Renal pelvis (tissue), 1 donor: ENCODE measurements at regions not wholly inside any gene's neighbourhood (a gene's known extent, or its start where the extent isn't known, plus 50 kb on each side); places are given as distances from the start of the nearest gene placed in this dataset.
A peak's percentile ranks its signal among the peaks of the same experiment; 100 is the strongest.

ENCODE experiments used
- DNase-seq: peaks from one replicate; pipeline ENCODE4 v3.0.0-alpha.2; 2013

DNA sequence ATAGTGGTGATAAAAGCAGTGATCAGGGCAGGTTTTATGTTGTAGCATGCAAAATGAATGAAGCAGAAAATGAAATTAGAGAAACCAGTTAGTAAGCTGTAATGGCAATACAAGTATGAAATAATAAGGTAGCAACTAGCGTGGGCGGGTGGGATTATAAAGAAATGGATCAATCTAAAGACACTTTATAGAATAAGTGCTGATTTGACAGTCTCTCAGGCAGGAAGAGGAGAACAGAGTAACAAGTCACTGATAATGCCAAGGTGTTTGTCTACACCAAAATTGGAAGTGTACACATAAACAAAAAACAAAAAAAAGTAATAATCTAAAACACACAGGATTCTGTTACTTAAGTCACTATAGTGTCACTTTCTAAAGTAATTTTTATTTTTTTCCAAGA lies 51.0 kb upstream of the PCBP1 start:
- no peak for DNase-seq

- no peak for DNase-seq
Observed at GRCh38 chr2:70035344-70035844, 51.9 kb upstream of the PCBP1 start.

DNA sequence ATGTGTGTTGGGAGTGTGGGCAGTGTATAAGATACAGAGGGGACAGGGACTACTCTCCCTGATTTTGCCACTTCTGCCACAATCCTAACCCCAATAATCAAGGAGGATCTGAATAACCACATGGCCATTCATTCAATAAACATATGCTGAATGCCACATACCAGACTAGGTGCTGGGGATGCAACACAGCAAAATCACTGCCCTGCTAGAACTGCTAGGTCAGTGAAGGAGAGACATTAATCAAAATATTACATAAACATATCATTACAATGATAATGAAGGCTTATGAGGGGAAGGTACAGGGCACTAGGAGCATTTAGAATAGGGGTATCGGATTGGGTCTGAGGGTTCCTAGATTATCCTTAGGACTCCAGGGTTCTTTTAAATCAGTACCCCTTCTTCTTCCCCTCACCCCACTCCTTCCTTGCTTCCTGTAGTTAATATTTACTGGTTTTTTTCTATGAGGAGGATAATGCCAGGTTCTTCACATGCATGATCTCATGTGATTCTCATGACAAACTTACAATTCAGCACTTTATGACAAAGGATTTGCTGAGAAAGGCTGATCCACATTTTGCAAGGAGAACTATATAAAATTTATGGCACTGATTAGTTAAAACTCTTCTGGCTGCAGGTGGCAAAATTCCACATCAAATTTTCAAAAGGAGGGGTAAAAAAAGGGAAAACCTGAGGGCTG lies 56.4 kb upstream of the PCBP1 start:
- no peak for DNase-seq

DNA sequence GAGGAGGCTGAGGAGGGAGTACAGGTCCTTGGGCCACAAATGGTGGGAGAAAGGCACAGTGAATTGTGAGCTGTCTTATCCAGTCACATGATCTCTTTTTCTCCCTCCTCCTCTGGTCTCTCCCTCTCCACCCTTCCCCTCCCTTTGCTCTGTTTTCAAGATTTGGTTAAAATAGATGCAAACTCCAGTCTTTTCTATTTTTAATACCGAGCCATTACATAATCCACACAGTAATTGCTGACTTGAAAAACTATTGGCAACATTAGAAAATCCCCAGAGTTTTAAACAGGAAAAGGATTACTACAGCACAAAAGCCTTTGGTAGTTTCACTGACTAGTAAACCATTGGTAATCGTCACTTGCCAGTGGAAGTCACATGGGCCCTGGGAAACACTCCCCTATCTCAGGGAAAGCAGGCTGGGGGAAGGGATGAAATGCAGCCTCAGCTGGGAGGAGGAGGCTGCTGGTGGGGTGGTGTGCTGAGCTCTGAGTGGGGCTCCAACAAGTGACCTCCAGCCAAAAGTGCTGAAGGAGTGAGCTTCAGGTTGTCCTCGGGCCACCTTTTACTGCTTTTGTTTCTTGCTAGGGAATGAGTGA lies 57.4 kb upstream of the PCBP1 start:
- DNase-seq, result peak; percentile 35

- DNase-seq, result no peak
Observed at GRCh38 chr2:70024284-70024683, 62.9 kb upstream of the ASPRV1 start.

GRCh38 chr2:70019096-70019495 lies 57.7 kb upstream of the ASPRV1 start:
- no peak for DNase-seq

DNA sequence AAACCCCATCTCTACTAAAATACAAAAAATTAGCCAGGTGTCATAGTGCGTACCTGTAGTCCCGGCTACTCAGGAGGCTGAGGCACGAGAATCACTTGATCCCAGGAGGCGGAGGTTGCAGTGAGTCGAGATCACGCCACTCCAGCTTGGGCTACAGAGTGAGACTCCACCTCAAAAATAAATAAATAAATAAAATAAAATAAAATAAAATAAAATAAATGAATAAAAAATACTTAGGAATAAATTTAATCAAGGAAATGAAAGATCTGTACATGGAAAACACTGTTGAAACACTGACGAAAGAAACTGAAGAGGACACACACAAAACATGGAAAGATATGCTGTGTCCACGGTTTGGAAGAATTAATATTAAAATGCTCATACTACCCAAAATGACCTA lies 56.5 kb upstream of the ASPRV1 start:
- DNase-seq, result no peak

DNA sequence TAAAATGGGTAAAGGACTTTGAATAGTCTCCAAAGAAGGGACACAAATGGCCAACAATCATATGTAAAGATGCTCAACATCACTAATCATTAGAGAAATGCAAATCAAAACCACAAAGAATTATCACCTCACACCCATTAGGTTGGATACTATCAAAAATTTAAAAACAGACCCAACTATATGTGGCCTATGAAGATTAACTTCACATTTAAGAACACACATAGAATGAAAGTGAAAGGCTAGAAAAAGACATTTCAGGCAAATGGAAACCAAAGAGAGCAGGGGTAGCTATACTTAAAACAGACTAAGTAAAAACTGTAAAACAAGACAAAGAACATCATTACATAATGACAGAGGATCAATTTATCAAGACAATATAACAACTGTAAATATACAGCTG lies 53.5 kb upstream of the ASPRV1 start:
- no peak for DNase-seq

GRCh38 chr2:70012887-70013286 lies 51.5 kb upstream of the ASPRV1 start:
- DNase-seq, result no peak

- DNase-seq, result no peak
Observed at GRCh38 chr2:70011786-70012185, 50.4 kb upstream of the ASPRV1 start.

DNA sequence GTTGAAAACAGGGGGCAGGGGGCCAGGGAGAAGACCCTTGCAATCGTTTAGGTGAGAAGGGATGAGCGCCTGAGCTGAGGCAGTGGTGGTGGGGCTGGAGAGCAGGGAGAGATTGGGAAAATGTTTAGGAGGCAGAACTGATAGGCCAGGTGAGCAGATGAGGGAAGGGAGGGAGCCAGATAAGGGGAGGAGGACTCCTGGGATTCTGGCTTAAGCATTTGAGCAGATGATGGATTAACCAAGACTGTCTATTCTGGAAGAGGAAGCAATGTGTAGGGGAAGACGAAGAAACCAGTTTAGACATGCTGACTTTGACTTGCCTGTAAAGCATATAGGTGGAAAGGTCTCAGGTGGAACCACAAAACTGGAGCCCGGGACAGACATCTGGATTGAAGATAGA lies 49.9 kb upstream of the ASPRV1 start:
- no peak for DNase-seq
